ENCODE measurements at regions not wholly inside any gene's neighbourhood (a gene's known extent, or its start where the extent isn't known, plus 50 kb on each side); places are given as distances from the start of the nearest gene placed in this dataset.

- no peak for DNase-seq
Measured at GRCh38 chr10:78188446-78188845, 154.8 kb downstream of the RPS24 start.

- DNase-seq: no peak
Measured at GRCh38 chr10:78190051-78190825, 156.6 kb downstream of the RPS24 start.

- DNase-seq: no peak
Measured at GRCh38 chr10:78191301-78191700, 157.6 kb downstream of the RPS24 start.

- no peak for DNase-seq
Measured at GRCh38 chr10:78193189-78193588, 159.5 kb downstream of the RPS24 start.

GRCh38 chr10:78194050-78194449, 160.4 kb downstream of the RPS24 start:
- no peak for DNase-seq

- no peak for DNase-seq
Measured at GRCh38 chr10:78194539-78195402, 161.1 kb downstream of the RPS24 start.

- DNase-seq: no peak
Measured at GRCh38 chr10:78196396-78196795, 162.7 kb downstream of the RPS24 start.

GRCh38 chr10:78196964-78197363, 163.3 kb downstream of the RPS24 start:
- DNase-seq: no peak

- no peak for DNase-seq
Measured at GRCh38 chr10:78197628-78198272, 164.1 kb downstream of the RPS24 start.

GRCh38 chr10:78199005-78199725, 165.5 kb downstream of the RPS24 start:
- DNase-seq: no peak

GRCh38 chr10:78199759-78200158, 166.1 kb downstream of the RPS24 start:
- no peak for DNase-seq

GRCh38 chr10:78200686-78201085, 167.0 kb downstream of the RPS24 start:
- no peak for DNase-seq

GRCh38 chr10:78202386-78202785, 168.7 kb downstream of the RPS24 start:
- DNase-seq: no peak

GRCh38 chr10:78203915-78204818, 170.5 kb downstream of the RPS24 start:
- no peak for DNase-seq

GRCh38 chr10:78205457-78206016, 171.9 kb downstream of the RPS24 start:
- no peak for DNase-seq

GRCh38 chr10:78207216-78207615, 173.6 kb downstream of the RPS24 start:
- DNase-seq: no peak

- no peak for DNase-seq
Measured at GRCh38 chr10:78207776-78208175, 174.1 kb downstream of the RPS24 start.

- DNase-seq: no peak
Measured at GRCh38 chr10:78209970-78210369, 176.3 kb downstream of the RPS24 start.

GRCh38 chr10:78210548-78210947, 176.9 kb downstream of the RPS24 start:
- DNase-seq: no peak

GRCh38 chr10:78210976-78211375, 177.3 kb downstream of the RPS24 start:
- DNase-seq: no peak

- DNase-seq: no peak
Measured at GRCh38 chr10:78211561-78212051, 177.9 kb downstream of the RPS24 start.

All from NCI-H524 treated with DMSO at 0.1 percent for 48 hours (cell line).